Calu3 (cell line): ENCODE measurements at regions not wholly inside any gene's neighbourhood (a gene's known extent, or its start where the extent isn't known, plus 50 kb on each side); places are given as distances from the start of the nearest gene placed in this dataset.
"Not testable (repeated sequence)": the region's sequence is repeated elsewhere in the genome, so short reads cannot be mapped to it uniquely, and the experiment has no call there.

Experiments
- BruUV-seq: library from RNA; stranded (reverse); fragments of 400-500 nt; replicated peaks from 2 replicates; lab custom pipeline; 2021; lab: Mats Ljungman, UMichigan
- CTCF ChIA-PET: fragments of 300-600 bp; sonication (Branson Sonifier 250); formaldehyde crosslinking; loops from one replicate; lab custom pipeline; 2022; ENCODE audit warnings: antibody characterized with exemption; lab: Charles Lee
- DNase-seq: peaks from one replicate; pipeline ENCODE4 v3.0.0; 2022
- H3K27ac Mint-ChIP-seq: one replicate; pipeline ENCODE4 v1.8.0; 2022; ENCODE audit warnings: mixed read lengths; ENCODE audit not compliant: unreplicated experiment
- H3K27me3 Mint-ChIP-seq: one replicate; pipeline ENCODE4 v1.8.0; 2022; ENCODE audit warnings: mixed read lengths; ENCODE audit not compliant: unreplicated experiment
- H3K36me3 Mint-ChIP-seq: one replicate; pipeline ENCODE4 v1.8.0; 2022; ENCODE audit warnings: mild to moderate bottlenecking, moderate library complexity, mixed read lengths; ENCODE audit not compliant: insufficient read depth, unreplicated experiment
- H3K4me1 Mint-ChIP-seq: one replicate; pipeline ENCODE4 v1.8.0; 2022; ENCODE audit warnings: mild to moderate bottlenecking, low read depth, mixed read lengths; ENCODE audit not compliant: unreplicated experiment
- H3K4me3 Mint-ChIP-seq: one replicate; pipeline ENCODE4 v1.8.0; 2022; ENCODE audit warnings: mild to moderate bottlenecking, low read depth, moderate library complexity, mixed read lengths; ENCODE audit not compliant: unreplicated experiment
- H3K9me3 Mint-ChIP-seq: one replicate; pipeline ENCODE4 v1.8.0; 2022; ENCODE audit warnings: low read depth, mixed read lengths; ENCODE audit not compliant: unreplicated experiment
- CTCF ChIP-seq: fragments of 200-600 bp; IDR thresholded peaks from one replicate; pipeline ENCODE4 v1.8.0; 2022; ENCODE audit warnings: antibody characterized with exemption; ENCODE audit not compliant: unreplicated experiment
- intact Hi-C: fragments of 100-400 bp; cut with micrococcal nuclease; formaldehyde crosslinking; loops from one replicate; pipeline ENCODE4 v1.10.0; 2022; ENCODE audit not compliant: unreplicated experiment

GRCh38 chr17:20721171-20721570 lies 141.6 kb downstream of the CDRT15L2 start:
- Mint-ChIP-seq H3K27ac (no peak overlapping the region), H3K36me3 (no peaks in the 10 kb centered on the region), H3K27me3 (no peaks in the 10 kb centered on the region), H3K4me3 (no peak overlapping the region), H3K9me3 (no peaks in the 10 kb centered on the region), H3K4me1 (no peaks in the 10 kb centered on the region)
- no peak for TF ChIP-seq CTCF
- DNase-seq = no peak
- CTCF ChIA-PET = no interaction called here
- BruUV-seq = no TSS peak
- intact Hi-C loops = no loop called here

GRCh38 chr17:20724391-20724790 lies 144.9 kb downstream of the CDRT15L2 start:
- DNase-seq, H3K9me3 Mint-ChIP-seq, H3K27ac Mint-ChIP-seq, intact Hi-C loops, CTCF ChIA-PET, H3K36me3 Mint-ChIP-seq, H3K4me1 Mint-ChIP-seq, BruUV-seq, H3K4me3 Mint-ChIP-seq: not testable (repeated sequence)
- H3K27me3 Mint-ChIP-seq = peaks cover 18% of the 10 kb centered on the region

- H3K27ac Mint-ChIP-seq, intact Hi-C loops, H3K9me3 Mint-ChIP-seq, BruUV-seq, CTCF ChIA-PET, H3K36me3 Mint-ChIP-seq, H3K4me3 Mint-ChIP-seq, H3K4me1 Mint-ChIP-seq, DNase-seq: not testable (repeated sequence)
- H3K27me3 Mint-ChIP-seq = peaks cover 19% of the 10 kb centered on the region
Observed at GRCh38 chr17:20727201-20727600, 147.7 kb downstream of the CDRT15L2 start.

GRCh38 chr17:20728181-20728580 lies 148.7 kb downstream of the CDRT15L2 start:
- TF ChIP-seq CTCF = no peak
- H3K4me3 Mint-ChIP-seq = no peak overlapping the region
- H3K27ac Mint-ChIP-seq = no peak overlapping the region
- DNase-seq = no peak
- no TSS peak for BruUV-seq
- CTCF ChIA-PET = no interaction called here
- H3K36me3 Mint-ChIP-seq = no peaks in the 10 kb centered on the region
- H3K27me3 Mint-ChIP-seq = peaks cover 19% of the 10 kb centered on the region
- no peaks in the 10 kb centered on the region for H3K4me1 Mint-ChIP-seq
- intact Hi-C loops = no loop called here
- no peaks in the 10 kb centered on the region for H3K9me3 Mint-ChIP-seq

GRCh38 chr17:20731131-20731530 lies 151.6 kb downstream of the CDRT15L2 start:
- CTCF ChIA-PET, H3K4me1 Mint-ChIP-seq, H3K36me3 Mint-ChIP-seq, H3K9me3 Mint-ChIP-seq, intact Hi-C loops, H3K4me3 Mint-ChIP-seq, H3K27ac Mint-ChIP-seq, DNase-seq, BruUV-seq: not testable (repeated sequence)
- peaks cover 26% of the 10 kb centered on the region for H3K27me3 Mint-ChIP-seq

- Mint-ChIP-seq H3K4me1 (no peaks in the 10 kb centered on the region), H3K9me3 (no peaks in the 10 kb centered on the region), H3K27ac (no peak overlapping the region), H3K4me3 (no peak overlapping the region), H3K36me3 (no peaks in the 10 kb centered on the region), H3K27me3 (peaks cover 26% of the 10 kb centered on the region)
- TF ChIP-seq CTCF = no peak
- no TSS peak for BruUV-seq
- intact Hi-C loops = no loop called here
- no peak for DNase-seq
- CTCF ChIA-PET = no interaction called here
Observed at GRCh38 chr17:20733923-20734322, 154.4 kb downstream of the CDRT15L2 start.
